Endothelial cell of umbilical vein (primary cell): ENCODE measurements at regions not wholly inside any gene's neighbourhood (a gene's known extent, or its start where the extent isn't known, plus 50 kb on each side); places are given as distances from the start of the nearest gene placed in this dataset.

Experiments
- EZH2 ChIP-seq: IDR thresholded peaks from 2 replicates; pipeline ENCODE4 v1.6.1; 2012; ENCODE audit warnings: borderline replicate concordance, low read depth, mild to moderate bottlenecking, moderate library complexity, low read length, inconsistent platforms; ENCODE audit not compliant: severe bottlenecking
- FOS ChIP-seq: IDR thresholded peaks from 2 replicates; pipeline ENCODE4 v1.6.1; 2011; ENCODE audit warnings: mild to moderate bottlenecking, low read length, moderate library complexity, borderline replicate concordance; ENCODE audit not compliant: insufficient read depth
- JUN ChIP-seq: IDR thresholded peaks from 2 replicates; pipeline ENCODE4 v1.6.1; 2011; ENCODE audit warnings: borderline replicate concordance, low read depth; ENCODE audit not compliant: insufficient read length, insufficient read depth
- MAX ChIP-seq: IDR thresholded peaks from 2 replicates; pipeline ENCODE4 v1.6.1; 2011; ENCODE audit not compliant: insufficient read depth, insufficient read length
- POLR2A ChIP-seq: IDR thresholded peaks from 2 replicates; pipeline ENCODE4 v1.6.1; 2012; ENCODE audit warnings: low read depth, mild to moderate bottlenecking, control low read depth, low read length
- POLR2AphosphoS5 ChIP-seq: IDR thresholded peaks from 2 replicates; pipeline ENCODE4 v1.6.1; 2012; ENCODE audit warnings: low read depth, mild to moderate bottlenecking, control low read depth, low read length, moderate library complexity; ENCODE audit not compliant: insufficient read depth
- TF ChIP-seq, protein P1 (sequence below), 2 donors: IDR thresholded peaks; 1 replicate in 1 of 2; 2 replicates in 1 of 2; pipeline ENCODE4 v1.5.1; 2011; ENCODE audit warnings: low read length in 2 of 2, mild to moderate bottlenecking in 2 of 2, moderate library complexity in 2 of 2, control low read depth in 1 of 2, inconsistent platforms in 1 of 2, low read depth in 1 of 2; ENCODE audit not compliant: insufficient read depth in 1 of 2; ENCODE audit errors: extremely low read depth in 1 of 2

- TF ChIP-seq MAX: no peak
- no peak for TF ChIP-seq EZH2
- TF ChIP-seq, protein P1, sequence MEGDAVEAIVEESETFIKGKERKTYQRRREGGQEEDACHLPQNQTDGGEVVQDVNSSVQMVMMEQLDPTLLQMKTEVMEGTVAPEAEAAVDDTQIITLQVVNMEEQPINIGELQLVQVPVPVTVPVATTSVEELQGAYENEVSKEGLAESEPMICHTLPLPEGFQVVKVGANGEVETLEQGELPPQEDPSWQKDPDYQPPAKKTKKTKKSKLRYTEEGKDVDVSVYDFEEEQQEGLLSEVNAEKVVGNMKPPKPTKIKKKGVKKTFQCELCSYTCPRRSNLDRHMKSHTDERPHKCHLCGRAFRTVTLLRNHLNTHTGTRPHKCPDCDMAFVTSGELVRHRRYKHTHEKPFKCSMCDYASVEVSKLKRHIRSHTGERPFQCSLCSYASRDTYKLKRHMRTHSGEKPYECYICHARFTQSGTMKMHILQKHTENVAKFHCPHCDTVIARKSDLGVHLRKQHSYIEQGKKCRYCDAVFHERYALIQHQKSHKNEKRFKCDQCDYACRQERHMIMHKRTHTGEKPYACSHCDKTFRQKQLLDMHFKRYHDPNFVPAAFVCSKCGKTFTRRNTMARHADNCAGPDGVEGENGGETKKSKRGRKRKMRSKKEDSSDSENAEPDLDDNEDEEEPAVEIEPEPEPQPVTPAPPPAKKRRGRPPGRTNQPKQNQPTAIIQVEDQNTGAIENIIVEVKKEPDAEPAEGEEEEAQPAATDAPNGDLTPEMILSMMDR (IDR thresholded peaks at IDR 0.05; ENCODE audit: extremely low read depth in 1 of 2, insufficient read depth in 1 of 2, low read depth in 1 of 2, low read length in 2 of 2): no peak
- no peak for TF ChIP-seq POLR2A
- no peak for TF ChIP-seq POLR2AphosphoS5
- TF ChIP-seq JUN: no peak
- TF ChIP-seq FOS: no peak
Observed at GRCh38 chr7:110205899-110206298, 885.0 kb upstream of the LRRN3 start.
